Right atrium auricular region (tissue), 2 donors: ENCODE measurements at regions not wholly inside any gene's neighbourhood (a gene's known extent, or its start where the extent isn't known, plus 50 kb on each side); places are given as distances from the start of the nearest gene placed in this dataset.

Experiments used
- DNase-seq: peaks from one replicate; pipeline ENCODE4 v3.0.0-alpha.2; 2019; ENCODE audit warnings: low spot score
- H3K27ac ChIP-seq, 2 donors: fragments of 200-600 bp; sonication (generic); 1 replicate in 1 of 2; 2 replicates in 1 of 2; pipeline ENCODE4 v1.5.1; 2016 to 2019
- H3K27me3 ChIP-seq, 2 donors: fragments of 200-600 bp; sonication (generic); one replicate each; pipeline versions ENCODE4 v1.5.1 to v1.6.0; 2017 to 2019
- H3K36me3 ChIP-seq: fragments of 200-600 bp; sonication (generic); one replicate; pipeline ENCODE4 v1.5.1; 2016
- H3K4me1 ChIP-seq, 2 donors: fragments of 200-600 bp; sonication (generic); one replicate each; pipeline versions ENCODE4 v1.5.1 to v1.6.0; 2017 to 2019
- H3K4me3 ChIP-seq, 2 donors: fragments of 200-600 bp; sonication (generic); 1 replicate in 1 of 2; 2 replicates in 1 of 2; pipeline ENCODE4 v1.5.1; 2017 to 2019; ENCODE audit warnings: mild to moderate bottlenecking in 1 of 2, moderate library complexity in 1 of 2
- H3K9me3 ChIP-seq, 2 donors: fragments of 200-600 bp; sonication (generic); one replicate each; pipeline ENCODE4 v1.5.1; 2019
- TF ChIP-seq, protein P1 (sequence below), 2 donors: fragments of 200-600 bp; sonication (generic); IDR thresholded peaks; one replicate each; pipeline ENCODE4 v1.5.1; 2019; ENCODE audit warnings: antibody characterized with exemption in 2 of 2

DNA sequence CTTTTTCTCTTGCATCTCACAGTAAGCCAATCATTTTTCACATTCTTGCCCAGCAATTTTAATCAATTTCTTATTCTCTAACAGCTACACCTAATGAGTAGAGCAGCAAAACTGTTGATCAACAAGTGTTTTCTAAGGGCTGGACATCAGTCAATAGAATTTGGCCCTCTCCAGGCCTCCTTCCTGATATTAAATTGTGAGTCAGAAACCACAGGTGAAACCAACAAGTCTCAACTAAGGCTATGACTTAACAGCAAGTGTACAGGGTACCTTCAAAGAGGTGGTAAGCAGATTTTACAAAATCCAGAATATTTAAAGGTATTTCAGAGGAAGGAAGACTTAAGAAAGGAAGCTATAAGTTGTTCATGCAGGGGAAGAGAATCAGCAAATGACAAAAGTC is 156.5 kb upstream of the ARHGAP24 start:
- no peaks in the 10 kb centered on the region for H3K36me3 ChIP-seq
- DNase-seq, result no peak
- no peaks in the 10 kb centered on the region for H3K4me1 ChIP-seq
- TF ChIP-seq, protein P1, sequence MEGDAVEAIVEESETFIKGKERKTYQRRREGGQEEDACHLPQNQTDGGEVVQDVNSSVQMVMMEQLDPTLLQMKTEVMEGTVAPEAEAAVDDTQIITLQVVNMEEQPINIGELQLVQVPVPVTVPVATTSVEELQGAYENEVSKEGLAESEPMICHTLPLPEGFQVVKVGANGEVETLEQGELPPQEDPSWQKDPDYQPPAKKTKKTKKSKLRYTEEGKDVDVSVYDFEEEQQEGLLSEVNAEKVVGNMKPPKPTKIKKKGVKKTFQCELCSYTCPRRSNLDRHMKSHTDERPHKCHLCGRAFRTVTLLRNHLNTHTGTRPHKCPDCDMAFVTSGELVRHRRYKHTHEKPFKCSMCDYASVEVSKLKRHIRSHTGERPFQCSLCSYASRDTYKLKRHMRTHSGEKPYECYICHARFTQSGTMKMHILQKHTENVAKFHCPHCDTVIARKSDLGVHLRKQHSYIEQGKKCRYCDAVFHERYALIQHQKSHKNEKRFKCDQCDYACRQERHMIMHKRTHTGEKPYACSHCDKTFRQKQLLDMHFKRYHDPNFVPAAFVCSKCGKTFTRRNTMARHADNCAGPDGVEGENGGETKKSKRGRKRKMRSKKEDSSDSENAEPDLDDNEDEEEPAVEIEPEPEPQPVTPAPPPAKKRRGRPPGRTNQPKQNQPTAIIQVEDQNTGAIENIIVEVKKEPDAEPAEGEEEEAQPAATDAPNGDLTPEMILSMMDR (IDR thresholded peaks at IDR 0.05), result no peak
- H3K4me3 ChIP-seq, result no peak overlapping the region
- peaks cover 0 to 12% of the 10 kb centered on the region in 2 donors for H3K9me3 ChIP-seq
- no peak overlapping the region for H3K27ac ChIP-seq
- no peaks in the 10 kb centered on the region for H3K27me3 ChIP-seq

DNA sequence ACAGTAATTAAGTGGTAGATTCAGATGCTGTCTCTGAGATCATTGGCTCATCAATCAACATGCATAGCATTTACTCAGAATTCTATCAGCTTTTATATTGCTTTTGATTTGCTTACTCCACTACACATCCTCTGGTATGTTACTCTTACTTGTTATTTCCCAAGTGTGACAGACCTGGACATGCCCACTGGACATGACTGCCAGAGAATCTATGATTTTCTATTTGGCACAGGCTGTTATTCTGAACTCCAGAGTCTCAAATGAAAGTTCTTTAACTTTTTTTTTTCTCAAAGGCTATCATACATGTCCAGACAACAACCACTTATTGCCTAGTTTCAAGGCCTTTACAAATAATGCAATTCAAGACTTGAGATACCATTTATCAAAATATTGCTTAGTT is 116.1 kb upstream of the ARHGAP24 start:
- no peak overlapping the region for H3K4me3 ChIP-seq
- H3K9me3 ChIP-seq, result no peaks in the 10 kb centered on the region
- no peak overlapping the region for H3K27ac ChIP-seq
- H3K4me1 ChIP-seq, result no peaks in the 10 kb centered on the region
- TF ChIP-seq, protein P1 (IDR thresholded peaks at IDR 0.05), result no peak
- DNase-seq, result no peak
- no peaks in the 10 kb centered on the region for H3K27me3 ChIP-seq
- no peaks in the 10 kb centered on the region for H3K36me3 ChIP-seq

DNA sequence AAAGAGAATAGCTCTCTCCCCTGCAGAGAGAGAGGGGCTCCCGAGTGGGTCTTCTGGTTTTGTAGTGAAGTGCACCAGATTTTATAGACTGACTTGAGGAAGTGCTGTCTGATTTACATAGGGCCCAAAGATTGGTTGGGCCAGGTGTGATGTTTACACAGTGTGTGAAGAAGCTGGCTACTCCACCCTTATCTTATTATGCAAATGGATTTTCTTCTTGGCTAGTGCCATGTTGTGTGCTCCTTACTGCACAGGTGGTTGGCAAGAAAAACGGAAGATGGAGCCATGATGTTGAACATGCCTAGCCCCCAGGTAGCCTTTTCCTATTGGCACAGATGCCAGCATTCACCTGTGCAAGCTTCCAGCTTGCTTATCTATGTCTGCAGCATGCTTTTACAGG is 112.4 kb upstream of the ARHGAP24 start:
- Histone ChIP-seq H3K9me3 (no peaks in the 10 kb centered on the region), H3K4me3 (no peak overlapping the region), H3K27ac (no peak overlapping the region), H3K27me3 (no peaks in the 10 kb centered on the region), H3K4me1 (no peaks in the 10 kb centered on the region), H3K36me3 (no peaks in the 10 kb centered on the region)
- TF ChIP-seq, protein P1 (IDR thresholded peaks at IDR 0.05), result no peak
- no peak for DNase-seq

DNA sequence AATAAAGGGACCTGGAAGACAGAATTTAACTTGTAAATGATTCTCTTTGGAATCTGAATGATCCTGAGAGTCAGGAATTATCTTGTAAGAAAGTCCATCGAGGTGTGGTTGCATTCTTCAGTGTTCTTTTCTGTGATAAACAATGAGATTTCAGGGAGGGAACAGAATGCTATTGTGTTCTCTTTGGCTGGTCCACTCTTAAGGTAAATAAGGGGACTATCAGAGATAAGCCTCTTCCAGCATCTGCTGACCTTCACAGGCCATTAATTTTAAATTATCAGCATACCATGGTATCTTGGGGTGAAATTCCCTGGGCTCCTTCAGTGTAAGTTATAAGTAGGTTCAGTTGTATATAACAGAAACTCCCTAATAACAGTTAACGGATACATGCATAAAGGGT is 107.1 kb upstream of the ARHGAP24 start:
- H3K9me3 ChIP-seq, result no peaks in the 10 kb centered on the region
- TF ChIP-seq, protein P1 (IDR thresholded peaks at IDR 0.05), result no peak
- H3K4me3 ChIP-seq, result no peak overlapping the region
- DNase-seq, result no peak
- no peak overlapping the region for H3K27ac ChIP-seq
- no peaks in the 10 kb centered on the region for H3K4me1 ChIP-seq
- no peaks in the 10 kb centered on the region for H3K27me3 ChIP-seq
- no peaks in the 10 kb centered on the region for H3K36me3 ChIP-seq

DNA sequence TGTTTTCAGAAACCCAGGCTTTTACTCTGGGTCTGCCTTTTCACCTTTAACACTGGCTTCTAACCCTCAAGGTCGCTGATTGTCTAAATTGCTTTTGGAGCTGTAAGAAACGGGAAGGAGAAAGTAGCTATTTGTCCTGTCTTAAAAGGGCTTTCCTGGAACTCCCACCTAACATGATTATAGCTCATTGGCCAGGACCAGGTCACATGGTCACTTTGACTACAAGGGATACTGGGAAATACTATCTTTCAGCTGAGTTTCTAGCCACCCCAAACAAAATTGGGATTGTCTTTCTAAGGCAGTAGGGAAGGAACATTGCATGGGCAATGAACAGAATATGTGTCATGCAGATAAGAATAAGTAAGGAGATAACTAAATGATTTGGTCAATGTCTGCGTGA is 106.7 kb upstream of the ARHGAP24 start:
- H3K9me3 ChIP-seq, result no peaks in the 10 kb centered on the region
- no peak for DNase-seq
- H3K4me1 ChIP-seq, result no peaks in the 10 kb centered on the region
- H3K27me3 ChIP-seq, result no peaks in the 10 kb centered on the region
- no peak overlapping the region for H3K4me3 ChIP-seq
- no peaks in the 10 kb centered on the region for H3K36me3 ChIP-seq
- TF ChIP-seq, protein P1 (IDR thresholded peaks at IDR 0.05), result no peak
- H3K27ac ChIP-seq, result no peak overlapping the region

DNA sequence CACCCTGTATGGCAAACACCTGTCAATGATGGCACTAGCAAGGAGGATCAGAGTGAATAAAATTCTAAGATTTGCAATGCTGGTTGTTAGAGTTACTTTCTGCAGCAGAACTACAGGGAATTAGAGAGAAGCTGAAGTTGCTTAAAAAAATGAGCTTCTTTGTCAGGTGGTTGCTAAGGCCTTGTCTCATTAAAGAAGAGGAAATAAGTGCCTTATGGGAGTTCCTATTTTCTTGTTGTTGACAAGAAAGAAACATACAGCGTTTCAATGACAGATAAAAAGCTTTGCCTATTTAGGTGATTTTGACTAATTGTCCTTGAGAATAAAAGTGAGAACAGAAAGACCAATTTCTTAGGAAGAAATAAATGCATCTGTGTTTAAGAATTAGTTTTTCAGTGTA is 106.0 kb upstream of the ARHGAP24 start:
- Histone ChIP-seq H3K4me3 (no peak overlapping the region), H3K4me1 (no peaks in the 10 kb centered on the region), H3K9me3 (no peaks in the 10 kb centered on the region), H3K36me3 (no peaks in the 10 kb centered on the region), H3K27ac (no peak overlapping the region), H3K27me3 (no peaks in the 10 kb centered on the region)
- no peak for DNase-seq
- TF ChIP-seq, protein P1 (IDR thresholded peaks at IDR 0.05), result no peak
